Kidney capillary endothelial cell (primary cell): ENCODE measurements at regions not wholly inside any gene's neighbourhood (a gene's known extent, or its start where the extent isn't known, plus 50 kb on each side); places are given as distances from the start of the nearest gene placed in this dataset.

Experiments used
- DNase-seq: peaks from one replicate; pipeline ENCODE4 v3.0.0-alpha.2; 2018; ENCODE audit warnings: low spot score

DNA sequence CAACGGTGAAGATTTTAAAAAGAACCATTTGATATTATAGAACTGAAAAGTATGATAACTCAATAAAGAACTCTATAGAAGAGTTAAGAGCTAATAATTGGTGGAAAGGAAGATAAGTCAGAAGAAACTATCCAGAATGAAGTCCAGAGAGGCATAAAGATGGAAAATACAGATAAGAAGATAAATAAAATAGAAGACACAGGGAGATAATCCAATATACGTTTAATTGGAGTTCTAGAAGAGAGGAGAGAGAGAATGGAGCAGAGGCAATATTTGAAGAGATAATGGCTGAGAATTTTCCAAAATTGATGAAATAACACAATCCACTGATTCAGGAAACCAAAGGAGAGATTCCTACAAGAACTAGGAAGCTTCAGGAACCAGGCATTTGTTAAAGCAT is 49.8 kb upstream of the EPHB3 start:
- DNase-seq, result no peak
